HG03159 (cell line): ENCODE measurements at regions not wholly inside any gene's neighbourhood (a gene's known extent, or its start where the extent isn't known, plus 50 kb on each side); places are given as distances from the start of the nearest gene placed in this dataset.

Experiments
- ATAC-seq: cut with Tn5 transposase; IDR thresholded peaks from one replicate; pipeline ENCODE4 v1.9.1; 2021; ENCODE audit warnings: mild to moderate bottlenecking, moderate library complexity; ENCODE audit not compliant: unreplicated experiment

- ATAC-seq: no peak
Measured at GRCh38 chr4:11592276-11592675, 163.6 kb upstream of the HS3ST1 start.

- ATAC-seq: no peak
Measured at GRCh38 chr4:11590132-11590531, 161.4 kb upstream of the HS3ST1 start.

GRCh38 chr4:11589676-11590075 lies 161.0 kb upstream of the HS3ST1 start:
- no peak for ATAC-seq

- ATAC-seq: no peak
Measured at GRCh38 chr4:11587797-11588196, 159.1 kb upstream of the HS3ST1 start.

- ATAC-seq: no peak
Measured at GRCh38 chr4:11585506-11585905, 156.8 kb upstream of the HS3ST1 start.

- ATAC-seq: no peak
Measured at GRCh38 chr4:11568511-11568910, 139.8 kb upstream of the HS3ST1 start.

GRCh38 chr4:11566444-11567022 lies 137.8 kb upstream of the HS3ST1 start:
- ATAC-seq: peak; percentile 86

- ATAC-seq: peak; percentile 58
Measured at GRCh38 chr4:11565899-11566298, 137.2 kb upstream of the HS3ST1 start.

GRCh38 chr4:11565213-11565612 lies 136.5 kb upstream of the HS3ST1 start:
- ATAC-seq: no peak

- ATAC-seq: no peak
Measured at GRCh38 chr4:11564021-11564420, 135.3 kb upstream of the HS3ST1 start.

- ATAC-seq: no peak
Measured at GRCh38 chr4:11549525-11549924, 120.8 kb upstream of the HS3ST1 start.

GRCh38 chr4:11548597-11549082 lies 119.9 kb upstream of the HS3ST1 start:
- ATAC-seq: peak; percentile 95

GRCh38 chr4:11546391-11547175 lies 117.9 kb upstream of the HS3ST1 start:
- ATAC-seq: no peak

GRCh38 chr4:11545651-11546050 lies 117.0 kb upstream of the HS3ST1 start:
- no peak for ATAC-seq

- ATAC-seq: no peak
Measured at GRCh38 chr4:11544211-11544610, 115.5 kb upstream of the HS3ST1 start.

- no peak for ATAC-seq
Measured at GRCh38 chr4:11543706-11544105, 115.0 kb upstream of the HS3ST1 start.

- ATAC-seq: no peak
Measured at GRCh38 chr4:11542952-11543351, 114.3 kb upstream of the HS3ST1 start.

- ATAC-seq: peak; percentile 63
Measured at GRCh38 chr4:11537846-11538245, 109.2 kb upstream of the HS3ST1 start.

- ATAC-seq: no peak
Measured at GRCh38 chr4:11535333-11535732, 106.6 kb upstream of the HS3ST1 start.

GRCh38 chr4:11534623-11535302 lies 106.1 kb upstream of the HS3ST1 start:
- no peak for ATAC-seq

- ATAC-seq: no peak
Measured at GRCh38 chr4:11532138-11532537, 103.4 kb upstream of the HS3ST1 start.
